ENCODE measurements at regions not wholly inside any gene's neighbourhood (a gene's known extent, or its start where the extent isn't known, plus 50 kb on each side); places are given as distances from the start of the nearest gene placed in this dataset.

DNA sequence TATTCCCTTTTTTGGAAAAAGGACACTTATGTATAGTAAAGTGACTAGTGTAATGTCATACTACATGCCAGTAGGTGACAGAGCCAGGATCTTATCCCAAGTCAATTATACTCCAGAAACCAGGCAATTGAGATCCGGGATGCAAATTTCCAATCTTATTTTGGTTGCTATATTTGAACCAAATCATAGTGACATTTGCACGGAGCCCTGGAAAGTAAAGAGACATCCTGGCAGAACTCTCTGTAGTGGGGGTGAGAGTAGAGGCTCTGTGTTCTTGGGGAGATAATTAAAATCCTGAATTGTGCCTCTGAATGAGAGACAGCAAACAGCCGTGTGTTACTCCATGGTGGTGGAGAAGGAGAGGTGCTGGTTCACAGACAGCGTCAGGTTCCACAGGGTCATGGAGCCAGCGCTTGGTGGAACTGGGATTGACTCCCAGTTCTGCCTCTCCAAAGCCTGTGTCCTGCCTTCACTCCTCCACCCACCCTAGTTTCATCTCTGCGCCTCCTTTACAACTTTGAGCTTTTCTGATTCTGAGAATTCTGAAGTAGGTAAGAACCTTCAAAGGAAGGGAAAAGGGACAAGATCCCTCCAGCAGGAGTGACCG, 432.3 kb downstream of the PTPRU start:
- no peak for DNase-seq (ENCODE audit: low read depth)

DNA sequence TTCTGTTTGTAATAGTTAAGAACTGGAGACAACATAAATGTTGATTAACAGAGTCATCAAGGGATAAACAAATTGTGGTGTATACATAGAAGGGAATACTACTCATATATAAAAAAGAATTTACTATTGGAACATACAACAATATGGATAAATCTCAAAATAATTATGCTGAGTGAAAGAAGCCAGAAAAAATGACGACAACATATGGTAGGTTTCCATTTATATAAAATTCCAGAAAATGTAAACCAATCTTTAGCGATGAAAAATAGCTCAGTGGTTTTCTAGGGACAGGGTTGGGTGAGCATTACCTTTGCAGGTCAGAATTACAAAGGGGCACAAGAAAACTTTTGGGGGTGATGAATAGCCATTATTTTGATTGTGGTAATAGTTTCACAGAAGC, 431.6 kb downstream of the PTPRU start:
- DNase-seq (ENCODE audit: low read depth): no peak

DNA sequence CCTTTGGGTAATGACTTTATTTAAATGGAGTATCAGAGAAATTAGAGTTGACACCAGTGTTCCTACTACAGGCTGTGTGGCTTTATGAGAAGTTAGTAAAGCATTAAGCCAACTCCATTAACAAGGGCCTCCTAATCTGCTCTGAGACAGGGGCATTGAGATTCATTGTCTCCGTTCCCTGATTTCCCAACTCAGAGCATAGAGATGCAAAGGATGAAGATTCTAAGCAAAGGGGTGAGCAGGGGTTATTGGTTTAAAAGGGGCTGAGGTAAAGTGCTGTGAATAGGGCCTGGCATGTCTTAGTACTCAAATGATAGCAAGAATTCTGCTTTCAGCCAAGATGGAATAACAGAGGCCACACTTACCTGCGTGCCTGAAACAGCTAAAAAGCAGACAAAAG, 428.4 kb downstream of the PTPRU start:
- DNase-seq (ENCODE audit: low read depth): no peak

DNA sequence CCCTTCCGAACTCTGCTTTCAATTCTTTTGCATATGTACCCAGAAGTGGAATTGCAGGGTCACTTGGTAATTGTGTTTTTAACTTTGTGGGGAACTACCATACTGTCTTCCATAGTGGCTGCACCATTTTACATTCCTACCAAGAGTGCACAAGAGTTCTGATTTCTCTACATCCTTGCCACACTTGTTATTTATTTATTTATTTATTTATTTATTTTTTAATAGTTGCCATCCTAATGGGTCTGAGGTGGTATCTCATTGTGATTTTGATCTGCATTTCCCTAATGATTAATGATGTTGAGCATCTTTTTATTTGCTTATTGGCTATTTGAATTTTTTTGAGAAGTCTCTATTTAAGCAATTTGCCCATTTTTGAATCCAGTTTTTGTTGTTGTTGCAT, 422.4 kb downstream of the PTPRU start:
- DNase-seq (ENCODE audit: low read depth): no peak

- no peak for DNase-seq (ENCODE audit: low read depth)
Measured at GRCh38 chr1:29657816-29658215, 421.5 kb downstream of the PTPRU start.

DNA sequence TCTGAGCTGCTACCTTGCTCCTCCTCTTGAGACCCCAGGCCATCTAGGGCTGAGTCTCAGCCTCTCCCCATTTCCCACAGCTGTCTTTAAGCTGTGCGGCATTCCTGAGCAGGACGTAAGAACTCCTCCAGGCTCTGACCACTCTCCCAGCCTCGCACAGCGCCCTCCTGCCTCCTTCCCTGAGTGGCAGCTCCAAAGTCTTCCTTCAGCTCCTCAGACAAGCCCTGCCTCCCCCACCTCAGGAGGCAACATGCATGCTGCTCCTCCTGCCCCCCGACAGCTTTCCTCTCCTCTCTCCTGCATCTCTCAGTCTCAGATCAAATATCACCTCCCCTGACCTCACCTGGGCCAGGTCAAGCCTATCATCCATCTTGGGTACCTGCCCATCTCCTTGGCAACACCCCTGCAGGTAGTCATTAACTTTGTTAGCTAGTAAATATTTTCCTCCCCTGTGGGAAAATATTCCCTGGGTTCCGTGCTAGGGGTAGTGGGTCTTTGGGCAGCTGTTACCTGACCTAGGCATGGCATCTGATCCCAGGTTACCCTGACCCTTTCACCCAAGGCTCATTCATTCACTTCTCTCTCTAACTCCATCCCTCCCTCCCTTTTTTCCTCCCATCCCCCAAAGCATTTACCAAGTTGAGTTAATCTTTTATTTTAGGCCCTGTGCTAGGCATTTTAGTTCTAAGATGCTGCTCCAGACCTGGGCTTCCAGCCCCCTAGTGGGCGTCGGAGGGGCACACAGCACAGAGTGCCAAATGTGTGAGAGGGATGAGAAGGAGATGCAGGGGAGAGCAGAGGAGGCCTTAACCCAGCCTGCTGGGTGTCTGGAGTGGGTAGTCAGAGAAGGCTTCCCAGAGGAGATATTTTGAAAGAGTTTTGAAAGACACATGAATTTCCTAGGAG, 419.9 kb downstream of the PTPRU start:
- DNase-seq (ENCODE audit: low read depth): no peak

DNA sequence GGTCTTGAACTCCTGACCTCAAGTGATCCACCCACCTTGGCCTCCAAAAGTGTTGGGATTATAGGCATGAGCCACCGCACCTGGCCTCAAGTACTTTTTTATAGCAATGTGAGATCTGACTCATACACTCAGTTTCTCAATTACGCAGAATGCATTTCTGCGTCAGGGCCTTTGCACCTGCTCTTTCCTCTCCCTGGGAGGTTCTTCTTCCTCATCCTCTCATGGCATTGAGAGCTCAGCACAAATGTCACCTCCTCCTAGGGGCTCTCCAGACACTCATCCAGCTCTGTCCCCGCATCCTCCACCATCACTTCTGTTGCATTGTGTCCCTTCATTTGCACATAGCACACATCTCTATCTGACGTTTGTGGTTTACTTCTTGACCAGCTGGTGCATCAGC, 418.8 kb downstream of the PTPRU start:
- no peak for DNase-seq (ENCODE audit: low read depth)

DNA sequence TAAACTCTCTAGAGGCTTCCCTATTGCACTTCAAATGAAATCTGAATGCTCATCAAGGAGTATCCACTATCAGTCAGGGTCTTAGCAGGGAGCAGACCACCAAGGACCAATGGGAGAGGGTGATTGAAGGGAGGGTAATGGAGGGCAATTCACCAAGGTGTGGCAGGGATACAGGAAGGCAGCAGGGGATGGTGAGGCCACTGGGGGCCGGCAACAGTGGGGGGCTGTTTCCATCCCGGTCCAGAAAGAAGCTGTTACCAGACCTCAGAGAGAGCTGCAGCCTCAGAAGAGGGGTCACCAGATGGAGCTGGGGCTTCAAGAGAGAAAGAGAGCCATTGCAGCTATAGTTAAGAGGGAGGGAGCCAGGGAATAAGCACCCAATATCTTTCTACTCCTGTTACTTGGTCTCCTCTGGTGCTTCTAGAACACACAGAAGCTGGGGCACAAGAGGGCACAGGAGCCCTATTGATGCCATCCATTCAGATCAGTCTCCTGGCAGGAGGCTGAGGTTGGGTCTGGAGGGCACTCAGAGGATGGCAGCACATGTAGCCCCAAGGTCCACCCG, 417.6 kb downstream of the PTPRU start:
- no peak for DNase-seq (ENCODE audit: low read depth)

DNA sequence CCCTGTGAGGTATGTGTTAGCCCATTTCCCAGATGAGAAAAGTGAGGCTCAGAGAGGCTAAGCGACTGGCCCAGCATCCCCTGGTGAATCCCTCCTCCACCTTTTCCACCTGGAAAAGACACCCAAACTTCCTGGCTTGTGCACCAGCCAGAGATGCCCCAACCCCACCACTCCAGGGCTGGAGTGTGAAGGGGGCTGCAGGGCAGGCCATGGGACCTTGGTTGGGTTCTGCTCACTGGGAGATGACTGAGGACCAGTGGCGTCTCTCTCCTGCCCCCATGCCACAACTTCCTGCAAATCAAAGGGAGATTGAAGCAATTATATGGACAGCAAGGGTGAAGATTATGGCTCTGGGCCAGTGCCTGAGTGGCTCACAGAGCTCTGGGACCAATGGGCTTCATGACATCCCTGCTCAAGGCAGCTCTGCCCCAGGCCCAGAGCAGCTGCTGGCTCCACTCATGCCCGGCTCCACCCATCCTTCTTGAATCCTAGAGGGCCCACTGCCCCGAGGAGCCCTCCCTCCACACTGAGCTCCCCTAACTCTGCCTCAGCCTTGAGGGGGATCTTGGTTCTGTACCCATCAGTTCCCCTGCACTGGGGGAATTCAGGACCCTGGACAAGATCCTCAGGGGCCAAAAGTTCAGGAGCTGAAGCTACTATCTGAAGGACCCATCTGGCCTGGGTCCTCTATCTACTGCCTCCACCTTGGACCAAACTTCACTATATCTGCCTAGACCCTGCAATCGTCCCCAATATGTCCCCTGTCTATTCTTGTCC, 416.9 kb downstream of the PTPRU start:
- DNase-seq (ENCODE audit: low read depth): no peak

DNA sequence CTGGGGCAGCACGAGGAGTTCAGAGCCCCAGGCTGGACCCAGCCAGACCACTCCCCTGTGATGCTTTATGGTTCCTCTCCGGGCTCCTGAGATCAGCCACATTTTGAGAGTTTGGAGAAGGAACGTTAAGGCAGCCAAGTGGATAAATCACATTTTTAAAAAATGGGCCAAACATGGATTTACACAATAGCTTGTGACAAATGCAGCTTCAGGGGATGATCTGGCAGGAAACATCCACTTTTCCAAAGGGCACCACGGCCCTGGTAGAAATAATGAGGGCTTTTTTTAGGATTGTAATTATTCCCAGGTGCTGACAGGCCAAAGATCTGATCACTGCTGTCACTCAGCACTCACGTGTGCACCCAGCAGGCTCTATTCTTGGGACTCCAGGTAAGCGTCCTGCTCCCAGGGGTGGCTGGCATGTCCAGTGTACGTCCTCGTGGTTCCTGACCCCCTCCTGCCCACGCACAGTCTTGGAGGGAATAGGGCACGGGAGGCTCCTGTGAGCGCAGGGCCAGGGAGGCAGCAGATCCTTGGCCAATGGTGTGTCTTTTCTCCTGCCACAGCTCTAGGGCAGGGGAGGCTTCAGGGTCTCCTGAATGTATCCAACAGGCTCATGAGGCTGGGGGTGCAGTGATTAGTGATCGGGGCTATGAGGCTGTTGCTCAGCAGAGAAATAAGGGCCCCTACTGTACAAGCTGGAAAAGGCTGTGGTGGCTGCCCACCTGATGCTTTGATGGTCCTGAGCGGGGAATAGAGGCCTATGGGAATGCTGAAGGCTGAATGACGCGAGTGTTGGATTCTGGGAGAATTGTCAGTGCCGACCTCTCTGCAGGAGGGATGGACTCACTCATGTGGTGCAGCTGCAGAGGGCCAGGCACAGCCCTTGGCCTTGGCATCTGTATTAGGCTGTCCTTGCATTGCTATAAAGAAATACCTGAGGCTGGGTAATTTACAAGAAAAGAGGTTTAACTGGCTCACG, 415.7 kb downstream of the PTPRU start:
- no peak for DNase-seq (ENCODE audit: low read depth)

DNA sequence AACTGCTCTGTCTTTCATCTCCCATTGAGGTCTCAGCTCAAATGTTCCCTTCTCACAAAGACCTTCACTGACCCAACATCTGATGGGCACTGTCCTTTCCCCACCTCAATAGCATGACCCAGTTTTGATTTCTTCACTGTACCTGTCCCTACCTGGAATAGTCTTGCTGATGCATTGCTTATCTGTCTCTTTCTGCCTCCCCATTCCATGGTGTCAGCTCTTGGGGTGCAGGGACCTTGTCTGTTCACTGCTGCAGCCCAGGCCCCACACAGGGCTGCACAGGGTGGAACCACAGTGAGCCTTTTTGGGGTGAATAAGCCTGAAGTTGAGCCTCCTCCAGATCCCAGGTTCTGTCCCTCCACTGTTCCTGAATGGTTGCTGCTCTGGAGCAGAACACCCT, 414.9 kb downstream of the PTPRU start:
- no peak for DNase-seq (ENCODE audit: low read depth)

DNA sequence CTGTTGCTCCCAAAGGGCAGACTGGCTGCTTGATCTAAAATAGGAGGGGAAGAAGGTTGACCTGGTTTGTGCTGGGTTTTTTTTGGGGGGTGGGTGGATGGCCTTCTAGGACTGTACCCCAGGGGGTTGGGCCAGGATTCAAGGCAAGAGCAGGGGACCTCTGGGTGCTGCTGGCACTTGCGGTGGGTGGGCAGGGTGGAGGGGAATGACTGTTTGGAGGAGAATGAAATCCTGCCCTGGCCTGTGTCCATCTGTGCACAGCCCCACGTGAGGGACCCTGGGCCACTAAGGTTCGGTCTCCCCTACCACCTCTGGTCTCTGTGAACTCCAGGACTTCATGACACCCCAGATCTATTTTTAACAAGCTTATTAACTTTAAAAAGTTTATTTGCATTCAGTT, 414.2 kb downstream of the PTPRU start:
- DNase-seq (ENCODE audit: low read depth): no peak

- no peak for DNase-seq (ENCODE audit: low read depth)
Measured at GRCh38 chr1:29650041-29650400, 413.7 kb downstream of the PTPRU start.

DNA sequence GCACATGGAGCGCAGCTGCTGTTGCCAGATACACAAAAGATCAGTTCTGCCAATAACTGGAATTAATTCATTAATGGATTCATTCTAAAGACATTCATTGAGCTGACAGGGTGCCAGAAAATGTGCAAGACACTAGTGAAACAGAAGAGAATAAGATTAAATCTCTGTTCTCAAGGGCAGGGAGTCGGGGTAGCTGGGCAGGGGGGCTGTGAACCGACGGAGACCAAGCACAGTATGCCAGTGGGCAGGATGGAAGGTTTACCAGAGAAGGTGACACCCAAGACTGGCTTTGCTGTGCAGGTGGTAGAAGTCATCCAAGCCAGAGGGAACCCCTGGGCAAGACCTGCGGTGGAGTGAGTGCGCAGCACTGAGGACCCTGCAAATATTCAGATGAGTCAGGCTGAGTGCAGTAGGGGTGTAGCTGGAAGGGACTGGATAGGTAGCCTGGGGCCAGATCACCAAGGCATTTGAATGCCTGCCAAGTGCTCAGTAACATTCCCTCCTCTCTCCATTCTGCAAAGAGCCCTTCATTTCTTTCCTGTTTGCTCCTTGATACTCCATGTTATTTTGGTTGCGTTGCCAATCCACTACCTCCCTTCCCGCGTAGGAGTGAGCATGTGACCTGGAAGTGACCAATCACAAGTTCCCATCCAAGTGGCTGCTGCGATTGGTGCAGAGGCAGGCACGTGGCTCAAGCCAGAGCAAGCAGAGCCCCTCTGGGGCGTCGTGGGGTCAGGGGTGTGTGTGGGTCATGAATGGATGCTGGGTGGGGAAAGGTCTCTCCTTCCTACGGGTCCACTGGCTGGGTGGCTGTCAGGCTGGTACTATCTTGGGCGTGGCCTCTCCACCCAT, 413.1 kb downstream of the PTPRU start:
- DNase-seq (ENCODE audit: low read depth): no peak

- no peak for DNase-seq (ENCODE audit: low read depth)
Measured at GRCh38 chr1:29648798-29649188, 412.5 kb downstream of the PTPRU start.

GRCh38 chr1:29648026-29648425, 411.7 kb downstream of the PTPRU start:
- no peak for DNase-seq (ENCODE audit: low read depth)

- DNase-seq (ENCODE audit: low read depth): no peak
Measured at GRCh38 chr1:29647581-29647980, 411.3 kb downstream of the PTPRU start.

DNA sequence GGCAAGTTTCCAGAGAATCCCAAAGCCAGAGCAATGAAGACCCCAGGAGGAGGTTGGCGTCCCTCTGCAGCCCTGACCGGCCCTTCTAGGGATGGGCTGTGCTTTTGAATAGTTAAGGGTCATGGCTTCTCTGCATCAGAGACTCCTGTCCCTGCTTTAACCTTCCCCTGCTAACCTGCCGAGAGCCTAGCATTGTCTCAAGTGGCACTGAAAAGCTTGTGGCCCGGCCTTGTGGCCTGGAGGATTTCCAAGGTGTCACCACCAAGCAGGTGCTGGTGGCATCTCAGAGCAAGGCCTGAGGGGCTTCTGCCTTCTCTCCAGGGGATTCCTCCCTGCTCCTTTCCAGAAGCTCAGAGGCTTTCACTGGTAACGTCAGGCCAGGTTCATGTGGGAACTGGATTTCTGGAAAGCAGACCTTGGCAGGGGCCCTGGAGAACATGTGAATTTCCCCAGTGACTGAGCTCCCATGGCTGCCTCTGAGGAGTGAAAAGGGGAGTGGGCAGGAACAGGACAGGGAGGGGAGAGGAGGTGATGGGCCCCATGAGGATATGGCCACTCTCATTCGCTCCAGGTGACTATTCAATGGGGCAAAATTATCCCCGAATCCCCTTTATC, 409.9 kb downstream of the PTPRU start:
- DNase-seq (ENCODE audit: low read depth): no peak

DNA sequence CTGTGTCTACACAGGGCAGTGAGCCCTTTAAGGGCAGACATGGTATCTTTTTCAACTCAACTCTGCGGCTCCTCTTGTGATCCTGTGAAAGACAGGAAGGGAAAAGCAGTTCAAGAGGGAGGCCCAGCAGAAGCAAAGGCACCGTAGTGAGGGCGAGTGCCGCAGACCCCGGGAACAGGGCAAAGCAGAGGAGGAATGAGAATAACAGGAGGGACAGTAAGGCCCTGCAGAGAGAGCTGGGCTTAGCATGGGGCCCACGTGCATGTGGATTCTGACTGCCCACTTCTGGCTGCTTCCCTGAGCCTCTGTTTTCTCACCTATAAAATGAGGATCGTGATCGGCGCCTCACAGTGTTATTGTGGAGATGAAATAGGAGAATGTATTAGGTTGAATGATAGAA, 409.3 kb downstream of the PTPRU start:
- DNase-seq (ENCODE audit: low read depth): no peak

DNA sequence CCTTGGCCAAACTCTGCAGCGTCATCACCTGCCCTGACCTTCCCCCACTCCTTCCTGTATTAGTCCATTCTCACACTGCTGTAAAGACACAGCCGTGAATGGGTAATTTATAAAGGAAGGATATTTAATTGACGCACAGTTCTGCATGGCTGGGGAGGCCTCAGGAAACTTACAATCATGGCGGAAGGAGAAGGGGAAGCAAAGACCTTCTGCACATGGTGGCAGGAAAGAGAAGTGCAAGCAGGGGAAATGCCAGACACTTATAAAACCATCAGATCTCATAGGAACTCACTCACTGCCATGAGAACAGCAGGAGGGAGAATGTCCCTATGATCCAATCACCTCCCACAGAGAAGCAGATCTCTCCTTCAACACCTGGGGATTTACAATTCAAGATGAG, 408.5 kb downstream of the PTPRU start:
- DNase-seq (ENCODE audit: low read depth): no peak

Measured in fibroblast of gingiva (primary cell).